Panc1 (cell line): ENCODE measurements at regions not wholly inside any gene's neighbourhood (a gene's known extent, or its start where the extent isn't known, plus 50 kb on each side); places are given as distances from the start of the nearest gene placed in this dataset.

ENCODE experiments used
- ATAC-seq: fragments of 200-7000 bp; cut with Tn5 transposase; 2 replicates; pipeline ENCODE4 v1.9.1; 2020; ENCODE audit warnings: mild to moderate bottlenecking, moderate library complexity
- BruUV-seq: library from RNA; stranded (reverse); fragments of 400-500 nt; replicated peaks from 2 replicates; lab custom pipeline; 2021; lab: Mats Ljungman, UMichigan
- CTCF ChIA-PET: fragments of 300-600 bp; sonication (Branson Sonifier 250); formaldehyde crosslinking; loops from one replicate; lab custom pipeline; 2022; ENCODE audit warnings: antibody characterized with exemption; lab: Charles Lee
- POLR2A ChIA-PET: fragments of 300-600 bp; sonication (Branson Sonifier 250); formaldehyde crosslinking; loops from one replicate; lab custom pipeline; 2022; ENCODE audit warnings: antibody characterized with exemption; lab: Charles Lee
- DNase-seq: peaks from one replicate; pipeline ENCODE4 v3.0.0-alpha.2; 2010; ENCODE audit warnings: low read depth, low spot score
- H3K27ac ChIP-seq: 2 replicates; pipeline ENCODE4 v1.5.1; 2011; ENCODE audit warnings: mild to moderate bottlenecking, low read length, inconsistent platforms
- H3K27me3 ChIP-seq: fragments of 200-500 bp; sonication (Bioruptor generic); 2 replicates; pipeline ENCODE4 v1.6.0; 2014; ENCODE audit warnings: low read length, inconsistent platforms; ENCODE audit not compliant: control insufficient read depth, insufficient read depth
- H3K36me3 ChIP-seq: fragments of 200-500 bp; sonication (Bioruptor generic); 2 replicates; pipeline ENCODE4 v1.5.1; 2014; ENCODE audit warnings: inconsistent platforms, mild to moderate bottlenecking, low read length, moderate library complexity; ENCODE audit not compliant: control insufficient read depth, insufficient read depth
- H3K4me1 ChIP-seq: 2 replicates; pipeline ENCODE4 v1.5.1; 2011; ENCODE audit warnings: inconsistent platforms, mild to moderate bottlenecking, low read length, moderate library complexity; ENCODE audit not compliant: control insufficient read depth, insufficient read depth
- H3K4me3 ChIP-seq, 2 experiments: 2 replicates each; pipeline ENCODE4 v1.5.1; 2011 to 2012; ENCODE audit warnings: low read depth in 2 of 2, low read length in 2 of 2, mild to moderate bottlenecking in 2 of 2, inconsistent platforms in 1 of 2, moderate library complexity in 1 of 2
- H3K9me3 ChIP-seq: fragments of 200-500 bp; sonication (Bioruptor generic); 2 replicates; pipeline ENCODE4 v1.5.1; 2014; ENCODE audit warnings: low read depth, mild to moderate bottlenecking, inconsistent platforms, low read length, moderate library complexity; ENCODE audit not compliant: control insufficient read depth, insufficient read depth
- POLR2AphosphoS5 ChIP-seq: IDR thresholded peaks from 2 replicates; pipeline ENCODE4 v1.6.1; 2012; ENCODE audit warnings: mild to moderate bottlenecking, low read depth, low read length, moderate library complexity
- REST ChIP-seq, 2 experiments: IDR thresholded peaks; 2 replicates each; pipeline ENCODE4 v1.6.1; 2011 to 2012; ENCODE audit warnings: low read depth in 2 of 2, control low read depth in 1 of 2, low read length in 1 of 2, mild to moderate bottlenecking in 1 of 2, moderate library complexity in 1 of 2; ENCODE audit not compliant: insufficient read depth in 1 of 2
- SIN3A ChIP-seq: IDR thresholded peaks from 2 replicates; pipeline ENCODE4 v1.6.1; 2012; ENCODE audit warnings: low read depth, mild to moderate bottlenecking, low read length, moderate library complexity, borderline replicate concordance; ENCODE audit not compliant: insufficient read depth
- TCF7L2 ChIP-seq: IDR thresholded peaks from 2 replicates; pipeline ENCODE4 v1.6.1; 2011; ENCODE audit warnings: mild to moderate bottlenecking, low read depth, low read length, inconsistent platforms
- in situ Hi-C: cut with HindIII; loops from 2 replicates; pipeline ENCODE4 v1.10.0; 2016; ENCODE audit warnings: low sequenced_read_pairs, low pct_unique_long_range_greater_than_20kb
- intact Hi-C: fragments of 100-400 bp; cut with micrococcal nuclease; formaldehyde crosslinking; loops from one replicate; pipeline ENCODE4 v1.10.0; 2022; ENCODE audit not compliant: unreplicated experiment
- TF ChIP-seq, protein P1 (sequence below): fragments of 450-650 bp; IDR thresholded peaks from 2 replicates; pipeline ENCODE4 v1.5.1; 2017; ENCODE audit warnings: mild to moderate bottlenecking

- no peaks in the 10 kb centered on the region for H3K27me3 ChIP-seq
- ChIA-PET CTCF (no interaction called here), POLR2A (no interaction called here)
- no peaks in the 10 kb centered on the region for H3K9me3 ChIP-seq
- H3K27ac ChIP-seq: peak overlapping the region; percentile 44; the same call in 1 of the 2 replicates
- no peak for ATAC-seq
- no peak overlapping the region for H3K4me3 ChIP-seq
- BruUV-seq: no TSS peak
- TF ChIP-seq, protein P1, sequence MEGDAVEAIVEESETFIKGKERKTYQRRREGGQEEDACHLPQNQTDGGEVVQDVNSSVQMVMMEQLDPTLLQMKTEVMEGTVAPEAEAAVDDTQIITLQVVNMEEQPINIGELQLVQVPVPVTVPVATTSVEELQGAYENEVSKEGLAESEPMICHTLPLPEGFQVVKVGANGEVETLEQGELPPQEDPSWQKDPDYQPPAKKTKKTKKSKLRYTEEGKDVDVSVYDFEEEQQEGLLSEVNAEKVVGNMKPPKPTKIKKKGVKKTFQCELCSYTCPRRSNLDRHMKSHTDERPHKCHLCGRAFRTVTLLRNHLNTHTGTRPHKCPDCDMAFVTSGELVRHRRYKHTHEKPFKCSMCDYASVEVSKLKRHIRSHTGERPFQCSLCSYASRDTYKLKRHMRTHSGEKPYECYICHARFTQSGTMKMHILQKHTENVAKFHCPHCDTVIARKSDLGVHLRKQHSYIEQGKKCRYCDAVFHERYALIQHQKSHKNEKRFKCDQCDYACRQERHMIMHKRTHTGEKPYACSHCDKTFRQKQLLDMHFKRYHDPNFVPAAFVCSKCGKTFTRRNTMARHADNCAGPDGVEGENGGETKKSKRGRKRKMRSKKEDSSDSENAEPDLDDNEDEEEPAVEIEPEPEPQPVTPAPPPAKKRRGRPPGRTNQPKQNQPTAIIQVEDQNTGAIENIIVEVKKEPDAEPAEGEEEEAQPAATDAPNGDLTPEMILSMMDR: no peak
- no peak for TF ChIP-seq TCF7L2
- TF ChIP-seq SIN3A: no peak
- no peak for TF ChIP-seq POLR2AphosphoS5
- in situ Hi-C loops: no loop called here
- DNase-seq: no peak
- intact Hi-C loops: no loop called here
- no peaks in the 10 kb centered on the region for H3K36me3 ChIP-seq
- H3K4me1 ChIP-seq: no peaks in the 10 kb centered on the region; the same call in 1 of the 2 replicates
These were observed 328.7 kb downstream of the SPRY2 start for GRCh38 chr13:80012251-80012650.

GRCh38 chr13:80011448-80012212 lies 329.3 kb downstream of the SPRY2 start:
- in situ Hi-C loops (no loop called here), intact Hi-C loops (no loop called here)
- Histone ChIP-seq H3K4me1 (no peaks in the 10 kb centered on the region; the same call in 1 of the 2 replicates), H3K36me3 (no peaks in the 10 kb centered on the region), H3K27me3 (no peaks in the 10 kb centered on the region), H3K27ac (peak overlapping the region; percentile 44; the same call in 1 of the 2 replicates), H3K9me3 (no peaks in the 10 kb centered on the region), H3K4me3 (no peak overlapping the region)
- no peak for TF ChIP-seq TCF7L2
- TF ChIP-seq POLR2AphosphoS5: no peak
- no peak for TF ChIP-seq REST (IDR thresholded peaks at IDR 0.05; ENCODE audit: insufficient read depth in 1 of 2, low read depth in 2 of 2, low read length in 1 of 2)
- TF ChIP-seq, protein P1: no peak
- no peak for TF ChIP-seq SIN3A
- POLR2A ChIA-PET: no interaction called here
- CTCF ChIA-PET: no interaction called here
- no peak for ATAC-seq
- no peak for DNase-seq
- no TSS peak for BruUV-seq
